NCI-H345 (cell line): ENCODE measurements at regions not wholly inside any gene's neighbourhood (a gene's known extent, or its start where the extent isn't known, plus 50 kb on each side); places are given as distances from the start of the nearest gene placed in this dataset.
"Not testable (repeated sequence)": the region's sequence is repeated elsewhere in the genome, so short reads cannot be mapped to it uniquely, and the experiment has no call there.

Source experiments
- DNase-seq: peaks from one replicate; lab custom pipeline; 2025; lab: John Stamatoyannopoulos, UW

DNA sequence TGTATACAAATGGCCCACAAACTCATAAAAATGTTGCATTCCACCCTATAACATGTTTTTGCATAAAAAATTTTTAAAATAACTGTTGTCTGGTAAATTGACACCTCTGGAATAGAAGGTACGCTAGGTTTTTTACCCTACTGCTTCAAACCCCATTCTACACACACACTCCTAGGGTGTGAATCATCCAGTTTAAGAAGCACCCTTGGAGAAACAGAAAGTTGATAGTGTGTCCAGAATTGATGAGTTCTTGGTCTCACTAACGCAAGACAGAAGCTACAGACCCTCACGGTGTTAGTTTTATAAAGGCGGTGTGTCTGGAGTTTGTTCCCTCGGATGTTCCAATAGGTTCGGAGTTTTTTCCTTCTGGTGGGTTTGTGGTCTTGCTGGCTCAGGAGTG, 158.5 kb downstream of the KLRB1 start:
- no peak for DNase-seq

DNA sequence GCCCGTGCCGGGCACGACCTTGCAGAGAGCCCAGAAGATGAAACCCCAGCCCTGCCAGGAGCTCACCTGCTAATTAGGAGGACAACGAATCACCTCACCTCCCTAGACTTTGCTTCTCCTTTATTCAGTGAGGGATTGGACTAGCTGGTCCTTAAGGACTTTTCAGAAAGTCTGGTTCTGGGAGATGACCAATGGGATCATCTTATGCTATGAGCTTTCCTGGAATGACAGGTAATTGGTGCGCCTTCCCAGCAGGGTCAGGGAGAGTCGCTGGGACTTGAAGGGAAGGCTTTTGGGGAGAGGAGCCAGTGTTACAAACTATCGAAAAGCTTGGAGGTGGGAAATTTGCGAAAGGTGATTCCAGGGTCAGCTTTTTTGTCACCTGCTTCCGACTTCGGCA, 159.1 kb downstream of the KLRB1 start:
- peak; percentile 40 for DNase-seq

GRCh38 chr12:9447791-9448614, 159.7 kb downstream of the KLRB1 start:
- DNase-seq, result peak; percentile 90

DNA sequence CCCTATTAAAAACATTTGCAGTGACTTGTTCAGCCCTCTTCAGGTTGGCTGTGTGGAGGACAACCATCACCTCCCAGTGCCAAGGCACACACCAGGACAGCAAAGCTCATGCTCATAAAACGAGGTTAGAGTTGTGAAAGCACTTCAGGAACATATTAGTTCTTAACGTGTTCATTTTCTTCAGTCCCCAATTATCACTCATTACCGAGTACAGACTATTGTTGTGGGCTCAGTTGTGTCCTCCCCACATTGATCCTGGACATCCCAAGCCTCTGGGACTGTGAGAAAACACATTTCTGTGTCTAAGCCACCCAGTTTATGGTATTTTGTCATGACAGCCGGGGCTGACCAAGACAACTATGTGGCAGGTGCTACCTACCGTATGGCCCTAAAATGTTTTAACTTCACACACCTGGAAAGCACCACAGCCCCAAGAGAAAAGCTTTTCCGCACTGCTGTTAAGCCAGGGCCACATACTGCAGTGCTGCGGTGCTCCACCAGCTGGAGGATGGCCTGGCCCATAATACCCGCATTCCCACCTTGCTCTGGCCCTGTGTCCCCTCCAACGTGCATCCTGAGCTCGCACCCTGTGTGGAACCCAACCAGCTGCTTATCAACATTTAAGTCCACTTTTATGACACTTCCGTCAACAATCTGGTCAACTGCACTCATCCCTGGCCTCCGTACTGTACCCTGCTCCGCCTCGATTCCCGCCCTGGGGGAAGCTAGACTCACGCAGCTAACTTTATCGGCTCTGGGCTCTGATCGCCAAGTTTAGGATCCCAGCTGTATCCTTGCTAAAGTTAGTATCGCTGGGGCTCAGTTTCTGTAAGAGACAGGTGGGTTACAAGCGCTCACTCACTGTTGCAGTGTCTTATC, 160.6 kb downstream of the KLRB1 start:
- not testable (repeated sequence) for DNase-seq

- DNase-seq, result not testable (repeated sequence)
Measured at GRCh38 chr12:9440428-9440827, 167.3 kb downstream of the KLRB1 start.

- DNase-seq, result not testable (repeated sequence)
Measured at GRCh38 chr12:9435682-9436081, 172.0 kb downstream of the KLRB1 start.

DNA sequence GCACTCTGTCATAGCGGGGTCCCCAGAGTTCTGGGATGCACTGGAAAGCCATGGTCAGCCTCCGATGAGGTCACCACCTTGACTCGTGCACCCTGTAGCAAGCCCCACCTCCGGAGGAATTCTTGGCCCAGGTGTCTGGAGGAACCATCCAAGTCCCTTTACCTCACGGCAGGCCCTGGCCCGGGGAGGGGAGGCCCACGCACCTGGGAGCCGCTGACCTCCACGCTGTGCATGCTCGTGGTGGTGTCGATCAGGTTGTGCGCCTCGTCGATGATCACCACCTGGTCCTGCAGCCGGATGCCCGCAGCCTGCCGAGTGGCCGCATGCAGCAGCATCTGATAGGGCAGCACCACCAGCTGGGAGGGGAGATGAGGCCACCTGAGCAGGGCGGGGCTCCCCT, 177.3 kb downstream of the KLRB1 start:
- DNase-seq, result not testable (repeated sequence)

DNA sequence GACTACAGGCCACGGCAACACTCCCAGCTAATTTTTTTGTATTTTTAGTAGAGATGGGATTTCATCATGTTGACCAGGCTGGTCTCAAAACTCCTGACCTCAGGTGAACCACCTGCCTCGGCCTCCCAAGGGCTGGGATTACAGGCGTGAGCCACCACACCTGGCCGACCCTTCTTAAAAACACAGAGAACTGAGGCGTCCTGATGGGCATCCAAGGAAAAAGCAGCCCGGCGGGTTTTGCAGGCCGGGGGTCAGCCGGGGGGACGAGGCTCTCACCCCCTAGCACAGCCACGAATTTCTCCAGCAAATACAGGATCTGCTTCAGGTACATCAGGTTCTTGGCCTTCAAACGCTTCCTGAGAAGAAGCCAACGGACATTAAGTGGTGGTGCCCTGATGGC, 178.9 kb downstream of the KLRB1 start:
- not testable (repeated sequence) for DNase-seq

GRCh38 chr12:9425429-9425828, 182.3 kb downstream of the KLRB1 start:
- DNase-seq, result not testable (repeated sequence)

GRCh38 chr12:9424175-9424740, 183.5 kb downstream of the KLRB1 start:
- DNase-seq, result not testable (repeated sequence)

GRCh38 chr12:9422689-9423088, 185.0 kb downstream of the KLRB1 start:
- not testable (repeated sequence) for DNase-seq

GRCh38 chr12:9421520-9422086, 186.1 kb downstream of the KLRB1 start:
- DNase-seq, result not testable (repeated sequence)

GRCh38 chr12:9420817-9421519, 186.7 kb downstream of the KLRB1 start:
- DNase-seq, result not testable (repeated sequence)

GRCh38 chr12:9418669-9419041, 189.1 kb downstream of the KLRB1 start:
- not testable (repeated sequence) for DNase-seq

DNA sequence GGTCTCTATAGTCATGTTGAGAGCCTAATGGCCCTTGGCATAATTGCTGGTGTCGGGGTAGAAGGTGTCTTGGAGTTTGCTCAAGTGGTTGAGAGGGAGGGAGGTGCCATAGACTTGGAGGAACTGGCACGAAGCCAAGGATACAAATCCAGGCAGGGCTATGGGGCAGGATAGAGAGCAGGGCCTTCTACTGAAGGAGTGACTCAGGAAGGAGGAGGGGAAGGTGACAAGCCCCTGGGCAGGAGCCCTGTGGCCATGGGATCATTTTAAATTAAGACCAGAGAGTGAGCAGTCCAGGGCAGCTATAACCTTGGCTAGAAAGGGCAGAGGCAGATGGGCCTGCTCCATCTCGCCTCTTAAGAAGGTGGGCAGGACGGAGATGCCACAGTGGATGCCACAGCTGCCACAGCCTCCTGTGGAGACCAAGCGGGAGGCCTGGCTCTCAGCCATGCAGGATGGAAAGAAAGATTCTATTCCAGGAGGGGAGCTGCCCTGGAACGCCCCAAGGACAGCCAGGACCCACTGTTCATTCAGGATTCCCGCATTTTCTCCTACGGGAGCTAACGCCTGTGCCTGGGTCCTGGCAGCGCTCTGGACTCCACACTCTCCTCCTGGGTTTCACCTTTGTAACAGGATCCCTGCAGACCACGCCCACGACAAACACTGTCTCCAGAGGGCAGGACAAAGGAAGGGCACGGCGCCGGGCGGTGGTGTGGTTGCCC, 189.6 kb downstream of the KLRB1 start:
- not testable (repeated sequence) for DNase-seq

DNA sequence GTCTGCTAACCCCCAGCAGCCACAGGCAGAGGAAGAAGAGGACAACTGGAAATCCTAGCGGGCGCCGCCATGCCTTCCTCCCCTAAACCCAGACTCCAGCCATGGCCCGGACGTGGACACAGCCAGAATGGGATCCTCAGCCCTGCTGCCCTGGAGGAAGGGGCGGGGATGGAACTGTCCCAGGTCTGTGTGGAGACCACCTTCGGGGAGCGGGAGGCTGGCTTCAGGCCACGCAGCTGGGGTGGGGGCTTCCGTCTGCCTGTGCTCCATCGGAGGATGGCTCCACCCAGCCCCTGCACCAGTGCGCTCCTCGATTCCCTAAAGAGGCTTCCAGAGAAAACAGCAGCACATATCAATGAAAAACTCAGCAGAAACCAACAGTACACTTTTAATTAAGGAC, 190.4 kb downstream of the KLRB1 start:
- DNase-seq, result not testable (repeated sequence)

- DNase-seq, result not testable (repeated sequence)
Measured at GRCh38 chr12:9416346-9416745, 191.4 kb downstream of the KLRB1 start.

DNA sequence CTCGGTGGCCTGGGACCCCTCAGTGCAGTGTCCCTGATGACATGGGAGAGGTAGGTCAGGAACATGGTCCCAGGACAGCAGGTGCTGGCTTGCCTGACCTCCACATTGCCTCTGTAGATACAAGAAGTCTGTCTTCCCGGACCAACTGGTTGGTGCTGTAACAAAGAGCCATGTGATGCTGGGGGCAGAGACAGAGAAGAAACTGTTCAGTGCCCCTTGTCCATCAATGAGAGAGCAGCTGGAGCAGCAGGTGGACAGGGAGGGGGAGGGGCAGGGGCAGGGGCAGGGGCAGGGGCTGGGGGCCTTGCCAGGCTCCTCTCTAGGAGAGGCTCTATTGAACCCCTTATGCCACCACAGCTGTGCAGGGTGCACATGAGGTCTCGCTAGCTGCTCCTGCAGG, 191.8 kb downstream of the KLRB1 start:
- DNase-seq, result not testable (repeated sequence)

DNA sequence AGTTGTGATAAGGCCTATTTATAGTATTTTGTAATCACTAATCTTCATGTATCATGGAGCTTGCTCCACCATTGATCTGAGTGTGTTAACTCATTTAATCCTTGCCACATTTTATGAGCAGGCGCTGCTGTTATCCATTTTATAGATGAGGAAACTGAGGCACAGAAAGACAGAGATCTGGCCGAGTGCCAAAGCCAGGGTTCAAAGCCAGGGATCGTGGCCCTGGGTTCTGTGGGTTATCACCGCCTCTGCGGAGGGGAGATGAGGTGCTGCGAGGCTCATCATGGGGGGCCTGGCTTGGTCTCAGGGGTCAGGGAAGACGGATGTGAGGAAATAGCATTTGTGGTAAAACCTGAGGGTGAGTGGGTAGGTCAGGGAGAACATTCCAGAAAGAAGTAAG, 193.9 kb downstream of the KLRB1 start:
- not testable (repeated sequence) for DNase-seq

DNA sequence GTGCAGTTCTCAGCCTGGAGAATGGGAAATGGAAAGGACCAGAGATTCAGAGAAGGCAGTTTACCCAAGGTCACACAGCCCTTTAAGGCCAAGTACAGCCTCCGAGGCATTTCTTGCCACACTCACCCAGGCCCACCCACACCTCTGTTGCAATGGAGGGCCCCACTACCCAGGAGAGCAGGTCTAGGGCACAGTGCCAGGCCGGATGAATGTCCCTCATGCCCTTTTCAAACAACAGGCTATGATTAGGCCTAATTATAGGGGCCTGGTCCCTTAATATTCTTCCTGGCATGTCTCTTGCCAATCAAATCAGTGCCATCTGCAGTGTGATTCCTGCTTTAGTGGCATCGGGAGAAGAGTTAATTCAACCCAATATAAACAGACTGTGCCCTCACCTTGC, 195.3 kb downstream of the KLRB1 start:
- DNase-seq, result not testable (repeated sequence)
